GM06990 (cell line): ENCODE measurements at regions not wholly inside any gene's neighbourhood (a gene's known extent, or its start where the extent isn't known, plus 50 kb on each side); places are given as distances from the start of the nearest gene placed in this dataset.

Experiments
- DNase-seq: peaks from one replicate; pipeline ENCODE4 v3.0.0-alpha.2; 2011; ENCODE audit not compliant: insufficient read length; ENCODE audit errors: extremely low read depth
- H3K27me3 ChIP-seq: replicated peaks from 2 replicates; pipeline ENCODE4 v1.6.0; 2011; ENCODE audit warnings: low read length; ENCODE audit not compliant: control insufficient read depth, insufficient read depth
- H3K36me3 ChIP-seq: 2 replicates; pipeline ENCODE4 v1.5.1; 2011; ENCODE audit warnings: low read length; ENCODE audit not compliant: control insufficient read depth, insufficient read depth
- H3K4me3 ChIP-seq: replicated peaks from 2 replicates; pipeline ENCODE4 v1.5.1; 2011; ENCODE audit warnings: low read depth, mild to moderate bottlenecking, control low read depth, low read length
- CTCF ChIP-seq: IDR thresholded peaks from 2 replicates; pipeline ENCODE4 v1.5.1; 2011; ENCODE audit warnings: low read length, control low read depth, mild to moderate bottlenecking, inconsistent platforms; ENCODE audit not compliant: insufficient read depth, poor library complexity, severe bottlenecking

- Histone ChIP-seq H3K36me3 (no peaks in the 10 kb centered on the region), H3K27me3 (no peaks in the 10 kb centered on the region), H3K4me3 (no peak overlapping the region)
- no peak for DNase-seq
- no peak for TF ChIP-seq CTCF
Measured at GRCh38 chr7:52021343-52021742, 704.7 kb upstream of the COBL start.

GRCh38 chr7:52018680-52019054 lies 702.1 kb upstream of the COBL start:
- no peak for TF ChIP-seq CTCF
- DNase-seq = no peak
- Histone ChIP-seq H3K36me3 (no peaks in the 10 kb centered on the region), H3K27me3 (no peaks in the 10 kb centered on the region), H3K4me3 (no peak overlapping the region)

- no peaks in the 10 kb centered on the region for H3K36me3 ChIP-seq
- H3K4me3 ChIP-seq = no peak overlapping the region
- DNase-seq = no peak
- peak; percentile 25 for TF ChIP-seq CTCF
- no peaks in the 10 kb centered on the region for H3K27me3 ChIP-seq
Measured at GRCh38 chr7:52017802-52018679, 701.4 kb upstream of the COBL start.

- Histone ChIP-seq H3K4me3 (no peak overlapping the region), H3K27me3 (no peaks in the 10 kb centered on the region), H3K36me3 (no peaks in the 10 kb centered on the region)
- DNase-seq = no peak
- TF ChIP-seq CTCF = no peak
Measured at GRCh38 chr7:52009181-52009580, 692.6 kb upstream of the COBL start.

GRCh38 chr7:52006674-52007073 lies 690.1 kb upstream of the COBL start:
- Histone ChIP-seq H3K4me3 (no peak overlapping the region), H3K36me3 (no peaks in the 10 kb centered on the region), H3K27me3 (no peaks in the 10 kb centered on the region)
- DNase-seq = no peak
- no peak for TF ChIP-seq CTCF
